Endothelial cell of umbilical vein (primary cell): ENCODE measurements at regions not wholly inside any gene's neighbourhood (a gene's known extent, or its start where the extent isn't known, plus 50 kb on each side); places are given as distances from the start of the nearest gene placed in this dataset.

Experiments used
- BruUV-seq: library from RNA; stranded (reverse); fragments of 400-500 nt; replicated peaks from 2 replicates; lab custom pipeline; 2021; lab: Mats Ljungman, UMichigan
- CTCF ChIA-PET: fragments of 300-600, 350-600 bp; sonication (Branson Sonifier 250); formaldehyde crosslinking; loops from one replicate; lab custom pipeline; 2021; ENCODE audit warnings: antibody characterized with exemption, inconsistent platforms; lab: Charles Lee
- POLR2A ChIA-PET: fragments of 300-600, 350-600 bp; sonication (Branson Sonifier 250); formaldehyde crosslinking; loops from one replicate; lab custom pipeline; 2021; ENCODE audit warnings: antibody characterized with exemption, inconsistent platforms; lab: Charles Lee
- DNase-seq: peaks from one replicate; pipeline ENCODE4 v3.0.0-alpha.2; 2011; ENCODE audit warnings: low read depth, low spot score
- FAIRE-seq: peaks from 2 replicates; lab custom pipeline; 2011; peaks lifted over from hg19 to GRCh38; lab: Jason Lieb, UNC
- H2AFZ ChIP-seq: 2 replicates; pipeline ENCODE4 v1.6.0; 2012; ENCODE audit warnings: low read depth, low read length, control low read depth, inconsistent platforms
- H3K27ac ChIP-seq: 2 replicates; pipeline ENCODE4 v1.5.1; 2011; ENCODE audit warnings: low read depth, mild to moderate bottlenecking, control low read depth, low read length, moderate library complexity; ENCODE audit not compliant: insufficient read depth
- H3K27me3 ChIP-seq, 2 experiments: 2 replicates each; pipeline versions ENCODE4 v1.6.0 to v1.6.1; 2011; ENCODE audit warnings: low read length in 2 of 2, mixed read lengths in 1 of 2; ENCODE audit not compliant: control insufficient read depth in 2 of 2, insufficient read depth in 2 of 2
- H3K36me3 ChIP-seq, 2 experiments: 2 replicates in 1 of 2; 3 replicates in 1 of 2; pipeline ENCODE4 v1.5.1; 2011; ENCODE audit warnings: low read length in 2 of 2, mild to moderate bottlenecking in 1 of 2, moderate library complexity in 1 of 2; ENCODE audit not compliant: control insufficient read depth in 2 of 2, insufficient read depth in 2 of 2; ENCODE audit errors: extremely low read depth in 1 of 2
- H3K4me1 ChIP-seq: 3 replicates; pipeline ENCODE4 v1.5.1; 2011; ENCODE audit warnings: mild to moderate bottlenecking, low read length; ENCODE audit not compliant: control insufficient read depth, insufficient read depth; ENCODE audit errors: extremely low read depth
- H3K4me2 ChIP-seq: 2 replicates; pipeline ENCODE4 v1.6.1; 2011; ENCODE audit warnings: low read length, control low read depth, mixed read lengths; ENCODE audit not compliant: insufficient read depth
- H3K4me3 ChIP-seq, 3 experiments: fragments of 200-600 bp in 1 of 3; sonication (generic), shearing (Covaris generic) in 1 of 3; replicated peaks in 1 of 3; 2 replicates each; pipeline ENCODE4 v1.5.1; 2011 to 2016; ENCODE audit warnings: control low read depth in 3 of 3, low read length in 3 of 3, mild to moderate bottlenecking in 2 of 3, inconsistent platforms in 1 of 3, low read depth in 1 of 3, moderate library complexity in 1 of 3; ENCODE audit not compliant: insufficient read depth in 1 of 3
- H3K79me2 ChIP-seq: 2 replicates; pipeline ENCODE4 v1.6.0; 2012; ENCODE audit warnings: low read length, inconsistent platforms; ENCODE audit not compliant: control insufficient read depth, insufficient read depth
- H3K9ac ChIP-seq: replicated peaks from 2 replicates; pipeline ENCODE3; 2011; ENCODE audit warnings: low read length, control low read depth; ENCODE audit not compliant: insufficient read depth; ENCODE audit errors: extremely low read depth
- H3K9me1 ChIP-seq: replicated peaks from 3 replicates; pipeline ENCODE4 v1.6.0; 2011; ENCODE audit warnings: mild to moderate bottlenecking, low read length; ENCODE audit not compliant: control insufficient read depth, insufficient read depth; ENCODE audit errors: extremely low read depth
- H3K9me3 ChIP-seq: replicated peaks from 2 replicates; pipeline ENCODE4 v1.5.1; 2012; ENCODE audit warnings: low read length, inconsistent platforms; ENCODE audit not compliant: control insufficient read depth, insufficient read depth
- H4K20me1 ChIP-seq: replicated peaks from 2 replicates; pipeline ENCODE3; 2011; ENCODE audit warnings: mild to moderate bottlenecking, low read length; ENCODE audit not compliant: control insufficient read depth, insufficient read depth; ENCODE audit errors: extremely low read depth
- CTCF ChIP-seq, 2 donors: IDR thresholded peaks; 1 replicate in 1 of 2; 2 replicates in 1 of 2; pipeline ENCODE4 v1.5.1; 2011; ENCODE audit warnings: low read length in 2 of 2, mild to moderate bottlenecking in 2 of 2, moderate library complexity in 2 of 2, control low read depth in 1 of 2, inconsistent platforms in 1 of 2, low read depth in 1 of 2; ENCODE audit not compliant: insufficient read depth in 1 of 2; ENCODE audit errors: extremely low read depth in 1 of 2
- EZH2 ChIP-seq: IDR thresholded peaks from 2 replicates; pipeline ENCODE4 v1.6.1; 2012; ENCODE audit warnings: borderline replicate concordance, low read depth, mild to moderate bottlenecking, moderate library complexity, low read length, inconsistent platforms; ENCODE audit not compliant: severe bottlenecking
- FOS ChIP-seq: IDR thresholded peaks from 2 replicates; pipeline ENCODE4 v1.6.1; 2011; ENCODE audit warnings: mild to moderate bottlenecking, low read length, moderate library complexity, borderline replicate concordance; ENCODE audit not compliant: insufficient read depth
- GATA2 ChIP-seq: IDR thresholded peaks from 2 replicates; pipeline ENCODE4 v1.7.0; 2011; ENCODE audit warnings: low read depth, mild to moderate bottlenecking, moderate library complexity, mixed read lengths, low read length; ENCODE audit not compliant: insufficient read length, insufficient read depth
- JUN ChIP-seq: IDR thresholded peaks from 2 replicates; pipeline ENCODE4 v1.6.1; 2011; ENCODE audit warnings: borderline replicate concordance, low read depth; ENCODE audit not compliant: insufficient read length, insufficient read depth
- MAX ChIP-seq: IDR thresholded peaks from 2 replicates; pipeline ENCODE4 v1.6.1; 2011; ENCODE audit not compliant: insufficient read depth, insufficient read length
- MYC ChIP-seq: IDR thresholded peaks from one replicate; pipeline ENCODE4 v1.6.1; 2011; ENCODE audit warnings: mild to moderate bottlenecking, low read depth, low read length
- POLR2A ChIP-seq: IDR thresholded peaks from 2 replicates; pipeline ENCODE4 v1.6.1; 2012; ENCODE audit warnings: low read depth, mild to moderate bottlenecking, control low read depth, low read length
- POLR2AphosphoS5 ChIP-seq: IDR thresholded peaks from 2 replicates; pipeline ENCODE4 v1.6.1; 2012; ENCODE audit warnings: low read depth, mild to moderate bottlenecking, control low read depth, low read length, moderate library complexity; ENCODE audit not compliant: insufficient read depth
- dilution Hi-C: fragments of 300-500 bp; cut with MboI; formaldehyde crosslinking; loops from one replicate; pipeline ENCODE4 v1.15.0; 2019; ENCODE audit warnings: low sequenced_read_pairs; ENCODE audit not compliant: extremely low pct_ligation_motif_present
- intact Hi-C: fragments of 100-400 bp; cut with micrococcal nuclease; formaldehyde crosslinking; loops from one replicate; pipeline ENCODE4 v1.10.0; 2022

GRCh38 chr4:92198711-92199110, 105.1 kb upstream of the GRID2 start:
- DNase-seq = no peak
- H3K4me3 ChIP-seq = no peak overlapping the region
- no peak overlapping the region for H3K27ac ChIP-seq
- H4K20me1 ChIP-seq = no peaks in the 10 kb centered on the region
- H3K9me3 ChIP-seq = no peaks in the 10 kb centered on the region
- H3K4me2 ChIP-seq = no peak overlapping the region
- no peaks in the 10 kb centered on the region for H3K4me1 ChIP-seq
- no peaks in the 10 kb centered on the region for H3K27me3 ChIP-seq
- ChIA-PET POLR2A (no interaction called here), CTCF (no interaction called here)
- no peaks in the 10 kb centered on the region for H3K9me1 ChIP-seq
- no peaks in the 10 kb centered on the region for H3K79me2 ChIP-seq
- no peak overlapping the region for H2AFZ ChIP-seq
- no peak overlapping the region for H3K9ac ChIP-seq
- intact Hi-C loops = no loop called here
- no peak for FAIRE-seq
- no TSS peak for BruUV-seq
- TF ChIP-seq EZH2 = no peak
- no peak for TF ChIP-seq POLR2A
- H3K36me3 ChIP-seq = no peaks in the 10 kb centered on the region
- dilution Hi-C loops = no loop called here

- dilution Hi-C loops = no loop called here
- no peaks in the 10 kb centered on the region for H3K4me1 ChIP-seq
- POLR2A ChIA-PET = no interaction called here
- no peaks in the 10 kb centered on the region for H3K36me3 ChIP-seq
- no peak overlapping the region for H2AFZ ChIP-seq
- H3K4me3 ChIP-seq = no peak overlapping the region
- no peak overlapping the region for H3K9ac ChIP-seq
- H3K4me2 ChIP-seq = no peak overlapping the region
- H3K79me2 ChIP-seq = no peaks in the 10 kb centered on the region
- no peaks in the 10 kb centered on the region for H3K9me3 ChIP-seq
- CTCF ChIA-PET = no interaction called here
- BruUV-seq = no TSS peak
- DNase-seq (no peak), FAIRE-seq (no peak)
- intact Hi-C loops = no loop called here
- no peak overlapping the region for H3K27ac ChIP-seq
- no peaks in the 10 kb centered on the region for H4K20me1 ChIP-seq
- H3K27me3 ChIP-seq = no peaks in the 10 kb centered on the region
- no peak for TF ChIP-seq GATA2
- TF ChIP-seq CTCF (IDR thresholded peaks at IDR 0.05; ENCODE audit: extremely low read depth in 1 of 2, insufficient read depth in 1 of 2, low read depth in 1 of 2, low read length in 2 of 2) = no peak
- no peak for TF ChIP-seq MAX
- TF ChIP-seq EZH2 = no peak
- TF ChIP-seq FOS = no peak
- TF ChIP-seq POLR2AphosphoS5 = no peak
- TF ChIP-seq JUN = no peak
- TF ChIP-seq POLR2A = no peak
- no peak for TF ChIP-seq MYC
- H3K9me1 ChIP-seq = no peaks in the 10 kb centered on the region
Observed at GRCh38 chr4:92199135-92199534, 104.6 kb upstream of the GRID2 start.
